ENCODE measurements at regions not wholly inside any gene's neighbourhood (a gene's known extent, or its start where the extent isn't known, plus 50 kb on each side); places are given as distances from the start of the nearest gene placed in this dataset.

DNA sequence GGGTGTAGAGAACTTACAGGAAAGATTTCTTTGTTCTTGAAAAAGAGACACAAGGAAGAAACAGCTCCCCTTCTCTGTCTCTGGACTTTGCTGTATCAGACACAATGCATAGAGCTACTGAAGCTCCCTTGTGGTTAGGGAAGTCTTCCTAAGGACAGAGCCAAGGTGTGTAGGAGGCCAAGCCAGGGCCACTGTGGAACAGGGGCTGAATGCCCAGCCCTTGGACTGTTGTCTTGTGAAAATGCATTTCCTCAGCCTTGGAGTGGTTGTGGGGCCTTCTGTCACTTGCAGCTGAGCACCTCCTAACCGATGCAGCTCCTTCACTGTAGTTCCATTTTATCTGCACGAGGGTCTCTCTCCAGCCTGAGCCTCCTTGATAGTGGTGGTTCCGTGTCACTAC lies 353.4 kb downstream of the CCSER2 start:
- TF ChIP-seq ZBTB8A (tag by site-specific recombination; IDR thresholded peaks at IDR 0.05) (no peak), HOXA7 (CRISPR knock-in tag; IDR thresholded peaks at IDR 0.05; ENCODE audit: borderline replicate concordance) (no peak), ZNF510 (tag by site-specific recombination; IDR thresholded peaks at IDR 0.05; ENCODE audit: insufficient replicate concordance) (no peak), ZNF521 (tag by site-specific recombination; IDR thresholded peaks at IDR 0.05) (no peak), ZNF350 (tag by site-specific recombination; IDR thresholded peaks at IDR 0.05) (no peak), ZNF121 (tag by site-specific recombination; IDR thresholded peaks at IDR 0.05) (no peak), GFI1B (tag by site-specific recombination; IDR thresholded peaks at IDR 0.05) (no peak)
- TF ChIP-seq, protein P1, sequence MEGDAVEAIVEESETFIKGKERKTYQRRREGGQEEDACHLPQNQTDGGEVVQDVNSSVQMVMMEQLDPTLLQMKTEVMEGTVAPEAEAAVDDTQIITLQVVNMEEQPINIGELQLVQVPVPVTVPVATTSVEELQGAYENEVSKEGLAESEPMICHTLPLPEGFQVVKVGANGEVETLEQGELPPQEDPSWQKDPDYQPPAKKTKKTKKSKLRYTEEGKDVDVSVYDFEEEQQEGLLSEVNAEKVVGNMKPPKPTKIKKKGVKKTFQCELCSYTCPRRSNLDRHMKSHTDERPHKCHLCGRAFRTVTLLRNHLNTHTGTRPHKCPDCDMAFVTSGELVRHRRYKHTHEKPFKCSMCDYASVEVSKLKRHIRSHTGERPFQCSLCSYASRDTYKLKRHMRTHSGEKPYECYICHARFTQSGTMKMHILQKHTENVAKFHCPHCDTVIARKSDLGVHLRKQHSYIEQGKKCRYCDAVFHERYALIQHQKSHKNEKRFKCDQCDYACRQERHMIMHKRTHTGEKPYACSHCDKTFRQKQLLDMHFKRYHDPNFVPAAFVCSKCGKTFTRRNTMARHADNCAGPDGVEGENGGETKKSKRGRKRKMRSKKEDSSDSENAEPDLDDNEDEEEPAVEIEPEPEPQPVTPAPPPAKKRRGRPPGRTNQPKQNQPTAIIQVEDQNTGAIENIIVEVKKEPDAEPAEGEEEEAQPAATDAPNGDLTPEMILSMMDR (tag by site-specific recombination; IDR thresholded peaks at IDR 0.05) = no peak
- TF ChIP-seq, protein P2, sequence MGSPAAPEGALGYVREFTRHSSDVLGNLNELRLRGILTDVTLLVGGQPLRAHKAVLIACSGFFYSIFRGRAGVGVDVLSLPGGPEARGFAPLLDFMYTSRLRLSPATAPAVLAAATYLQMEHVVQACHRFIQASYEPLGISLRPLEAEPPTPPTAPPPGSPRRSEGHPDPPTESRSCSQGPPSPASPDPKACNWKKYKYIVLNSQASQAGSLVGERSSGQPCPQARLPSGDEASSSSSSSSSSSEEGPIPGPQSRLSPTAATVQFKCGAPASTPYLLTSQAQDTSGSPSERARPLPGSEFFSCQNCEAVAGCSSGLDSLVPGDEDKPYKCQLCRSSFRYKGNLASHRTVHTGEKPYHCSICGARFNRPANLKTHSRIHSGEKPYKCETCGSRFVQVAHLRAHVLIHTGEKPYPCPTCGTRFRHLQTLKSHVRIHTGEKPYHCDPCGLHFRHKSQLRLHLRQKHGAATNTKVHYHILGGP (tag by site-specific recombination; IDR thresholded peaks at IDR 0.05) = no peak
- TF ChIP-seq, protein P3, sequence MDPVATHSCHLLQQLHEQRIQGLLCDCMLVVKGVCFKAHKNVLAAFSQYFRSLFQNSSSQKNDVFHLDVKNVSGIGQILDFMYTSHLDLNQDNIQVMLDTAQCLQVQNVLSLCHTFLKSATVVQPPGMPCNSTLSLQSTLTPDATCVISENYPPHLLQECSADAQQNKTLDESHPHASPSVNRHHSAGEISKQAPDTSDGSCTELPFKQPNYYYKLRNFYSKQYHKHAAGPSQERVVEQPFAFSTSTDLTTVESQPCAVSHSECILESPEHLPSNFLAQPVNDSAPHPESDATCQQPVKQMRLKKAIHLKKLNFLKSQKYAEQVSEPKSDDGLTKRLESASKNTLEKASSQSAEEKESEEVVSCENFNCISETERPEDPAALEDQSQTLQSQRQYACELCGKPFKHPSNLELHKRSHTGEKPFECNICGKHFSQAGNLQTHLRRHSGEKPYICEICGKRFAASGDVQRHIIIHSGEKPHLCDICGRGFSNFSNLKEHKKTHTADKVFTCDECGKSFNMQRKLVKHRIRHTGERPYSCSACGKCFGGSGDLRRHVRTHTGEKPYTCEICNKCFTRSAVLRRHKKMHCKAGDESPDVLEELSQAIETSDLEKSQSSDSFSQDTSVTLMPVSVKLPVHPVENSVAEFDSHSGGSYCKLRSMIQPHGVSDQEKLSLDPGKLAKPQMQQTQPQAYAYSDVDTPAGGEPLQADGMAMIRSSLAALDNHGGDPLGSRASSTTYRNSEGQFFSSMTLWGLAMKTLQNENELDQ (tag by site-specific recombination; IDR thresholded peaks at IDR 0.05; ENCODE audit: low read depth) = no peak
